GM12872 (cell line): ENCODE measurements at regions not wholly inside any gene's neighbourhood (a gene's known extent, or its start where the extent isn't known, plus 50 kb on each side); places are given as distances from the start of the nearest gene placed in this dataset.

Source experiments
- TF ChIP-seq, protein P1 (sequence below): IDR thresholded peaks from 3 replicates; pipeline ENCODE4 v1.5.1; 2011; ENCODE audit warnings: low read depth, mild to moderate bottlenecking, low read length, moderate library complexity; ENCODE audit not compliant: insufficient read depth

- TF ChIP-seq, protein P1, sequence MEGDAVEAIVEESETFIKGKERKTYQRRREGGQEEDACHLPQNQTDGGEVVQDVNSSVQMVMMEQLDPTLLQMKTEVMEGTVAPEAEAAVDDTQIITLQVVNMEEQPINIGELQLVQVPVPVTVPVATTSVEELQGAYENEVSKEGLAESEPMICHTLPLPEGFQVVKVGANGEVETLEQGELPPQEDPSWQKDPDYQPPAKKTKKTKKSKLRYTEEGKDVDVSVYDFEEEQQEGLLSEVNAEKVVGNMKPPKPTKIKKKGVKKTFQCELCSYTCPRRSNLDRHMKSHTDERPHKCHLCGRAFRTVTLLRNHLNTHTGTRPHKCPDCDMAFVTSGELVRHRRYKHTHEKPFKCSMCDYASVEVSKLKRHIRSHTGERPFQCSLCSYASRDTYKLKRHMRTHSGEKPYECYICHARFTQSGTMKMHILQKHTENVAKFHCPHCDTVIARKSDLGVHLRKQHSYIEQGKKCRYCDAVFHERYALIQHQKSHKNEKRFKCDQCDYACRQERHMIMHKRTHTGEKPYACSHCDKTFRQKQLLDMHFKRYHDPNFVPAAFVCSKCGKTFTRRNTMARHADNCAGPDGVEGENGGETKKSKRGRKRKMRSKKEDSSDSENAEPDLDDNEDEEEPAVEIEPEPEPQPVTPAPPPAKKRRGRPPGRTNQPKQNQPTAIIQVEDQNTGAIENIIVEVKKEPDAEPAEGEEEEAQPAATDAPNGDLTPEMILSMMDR, result no peak
Measured at GRCh38 chr5:167528651-167529050, 762.8 kb upstream of the WWC1 start.

- TF ChIP-seq, protein P1, result no peak
Measured at GRCh38 chr5:167530548-167530947, 760.9 kb upstream of the WWC1 start.

DNA sequence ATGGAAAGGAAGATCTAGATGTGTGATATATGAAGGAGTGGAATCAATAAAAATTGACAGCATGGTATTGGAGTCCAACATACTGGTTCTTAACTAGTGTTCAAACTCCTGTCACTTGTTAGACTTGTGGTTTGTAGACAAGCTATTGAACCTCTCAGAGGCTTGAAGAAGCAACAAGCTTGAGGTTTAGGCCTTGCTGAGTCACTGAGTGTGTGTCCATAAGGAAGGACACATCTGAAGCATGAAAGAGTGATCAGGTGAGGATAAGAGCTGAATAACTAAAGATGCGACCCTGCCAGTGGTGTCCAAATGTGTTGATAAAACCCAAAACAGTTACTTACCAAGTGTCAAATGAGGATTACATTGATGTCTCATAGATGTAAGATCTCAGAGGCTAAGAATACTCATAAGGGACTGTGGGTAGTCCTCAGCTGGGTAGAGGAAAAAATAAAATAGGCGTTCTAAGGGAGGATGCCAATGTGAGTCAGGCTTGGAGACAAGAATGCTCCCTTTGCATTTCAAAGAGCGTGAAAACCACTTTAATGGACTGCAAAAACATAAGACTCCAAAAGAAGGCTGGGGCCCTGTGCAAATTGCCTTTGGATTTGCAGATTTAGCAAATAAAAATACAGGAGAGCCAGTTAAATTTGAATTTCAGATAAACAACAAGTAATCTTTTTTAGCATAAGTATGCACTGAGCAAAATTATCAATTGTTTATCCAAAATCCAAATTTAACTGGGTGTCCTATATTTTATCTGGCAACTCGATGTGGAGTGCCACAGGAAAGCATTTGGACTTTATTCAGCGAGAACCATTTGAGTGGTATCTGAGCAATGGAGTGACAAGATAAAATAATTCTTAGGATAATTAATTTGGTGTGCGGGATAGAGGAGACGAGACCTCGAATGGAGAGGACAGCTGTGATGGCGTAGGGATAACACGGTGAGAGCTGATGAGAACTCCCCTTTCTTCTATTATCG lies 757.3 kb upstream of the WWC1 start:
- TF ChIP-seq, protein P1, result no peak

DNA sequence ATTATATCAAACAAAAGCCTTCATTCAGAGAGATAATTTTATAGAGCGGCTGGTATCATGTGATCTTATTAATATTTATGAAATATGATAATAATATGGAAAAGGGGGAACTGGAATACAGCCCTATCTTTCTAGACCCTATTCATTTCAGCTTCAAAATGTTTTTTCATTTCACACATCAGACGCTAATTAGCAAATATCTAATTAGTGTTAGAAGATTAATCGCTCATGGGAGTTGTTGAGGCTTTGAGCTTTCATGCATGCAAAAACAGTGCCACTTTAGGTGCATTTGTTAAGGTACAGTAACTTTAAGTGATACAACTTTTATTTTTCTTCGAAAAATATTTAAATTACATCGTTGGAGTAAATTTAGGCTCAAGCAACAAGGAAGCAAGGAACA lies 751.7 kb upstream of the WWC1 start:
- TF ChIP-seq, protein P1, result no peak

- TF ChIP-seq, protein P1, result no peak
Measured at GRCh38 chr5:167546270-167546669, 745.2 kb upstream of the WWC1 start.

- TF ChIP-seq, protein P1, result no peak
Measured at GRCh38 chr5:167552356-167552755, 739.1 kb upstream of the WWC1 start.

DNA sequence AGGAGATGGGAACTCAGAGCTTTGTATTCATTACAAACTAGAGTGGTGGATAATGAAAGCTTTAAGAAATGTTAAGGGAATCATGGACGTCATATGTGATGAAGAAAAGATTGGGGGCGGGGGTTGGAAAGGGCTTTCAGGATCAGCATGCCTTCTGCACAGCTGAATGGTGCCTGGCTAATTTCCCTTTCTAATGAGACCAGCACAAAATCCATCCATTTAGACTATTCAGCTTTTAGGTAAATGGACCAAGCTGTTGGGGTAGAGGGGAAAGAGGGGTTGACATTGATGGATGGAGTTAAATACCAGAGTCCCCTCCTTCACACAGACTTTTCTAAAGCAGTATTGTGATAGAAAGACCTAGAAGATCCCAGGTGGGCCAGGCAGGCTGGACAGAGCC lies 737.9 kb upstream of the WWC1 start:
- TF ChIP-seq, protein P1, result no peak
